H1 (cell line): ENCODE measurements at regions not wholly inside any gene's neighbourhood (a gene's known extent, or its start where the extent isn't known, plus 50 kb on each side); places are given as distances from the start of the nearest gene placed in this dataset.

Experiments
- CTCF ChIA-PET: fragments of 300-600 bp; sonication (Branson Sonifier 250); formaldehyde crosslinking; loops from one replicate; lab custom pipeline; 2021; ENCODE audit not compliant: partially characterized antibody; lab: Charles Lee
- POLR2A ChIA-PET: fragments of 300-600 bp; sonication (Branson Sonifier 250); formaldehyde crosslinking; loops from one replicate; lab custom pipeline; 2021; ENCODE audit warnings: inconsistent platforms; ENCODE audit not compliant: partially characterized antibody; lab: Charles Lee
- DNase-seq, 2 experiments: peaks; one replicate each; pipeline versions ENCODE4 v3.0.0 to v3.0.0-alpha.2; 2010 to 2022; ENCODE audit warnings: low spot score in 2 of 2, low read depth in 1 of 2, mixed read lengths in 1 of 2
- FAIRE-seq: peaks from 2 replicates; lab custom pipeline; 2011; peaks lifted over from hg19 to GRCh38; lab: Jason Lieb, UNC
- H2AFZ ChIP-seq: 2 replicates; pipeline ENCODE4 v1.8.1; 2012; ENCODE audit warnings: low read length, inconsistent platforms
- H2AK5ac ChIP-seq: 2 replicates; pipeline ENCODE4 v1.6.1; 2013; ENCODE audit warnings: low read depth, low read length
- H2BK120ac ChIP-seq: replicated peaks from 2 replicates; pipeline ENCODE3; 2013; ENCODE audit warnings: low read depth, low read length, inconsistent platforms
- H2BK12ac ChIP-seq: 2 replicates; pipeline ENCODE4 v1.6.1; 2013; ENCODE audit warnings: low read depth, low read length
- H2BK15ac ChIP-seq: 2 replicates; pipeline ENCODE4 v1.6.1; 2013; ENCODE audit warnings: low read length
- H2BK20ac ChIP-seq: 2 replicates; pipeline ENCODE4 v1.6.1; 2013; ENCODE audit warnings: low read length
- H2BK5ac ChIP-seq: 2 replicates; pipeline ENCODE4 v1.6.1; 2013; ENCODE audit warnings: low read depth, low read length
- H3K14ac ChIP-seq: 2 replicates; pipeline ENCODE4 v1.6.1; 2013; ENCODE audit warnings: inconsistent platforms; ENCODE audit not compliant: insufficient read length
- H3K18ac ChIP-seq: 2 replicates; pipeline ENCODE4 v1.6.1; 2013; ENCODE audit warnings: low read length; ENCODE audit errors: extremely low read depth
- H3K23ac ChIP-seq: 2 replicates; pipeline ENCODE4 v1.6.1; 2013; ENCODE audit warnings: inconsistent platforms; ENCODE audit not compliant: insufficient read length
- H3K23me2 ChIP-seq: 2 replicates; pipeline ENCODE4 v1.6.1; 2013; ENCODE audit warnings: low read depth, low read length
- H3K27ac ChIP-seq: 2 replicates; pipeline ENCODE4 v1.6.1; 2011; ENCODE audit warnings: low read depth, low read length, inconsistent platforms
- H3K27me3 ChIP-seq, 4 experiments: replicated peaks in 1 of 4; 1 replicate in 1 of 4; 2 replicates in 3 of 4; pipeline versions ENCODE4 v1.6.1 to v1.8.1; 2011 to 2013; ENCODE audit warnings: low read length in 3 of 4, mild to moderate bottlenecking in 3 of 4, inconsistent platforms in 2 of 4, mixed read lengths in 2 of 4, moderate library complexity in 1 of 4; ENCODE audit not compliant: control insufficient read depth in 3 of 4, insufficient read depth in 3 of 4; ENCODE audit errors: extremely low read depth in 1 of 4
- H3K36me3 ChIP-seq, 4 experiments: 2 replicates each; pipeline versions ENCODE4 v1.6.1 to v1.8.1; 2011 to 2013; ENCODE audit warnings: mild to moderate bottlenecking in 4 of 4, low read length in 3 of 4, moderate library complexity in 2 of 4, control low read depth in 1 of 4, inconsistent platforms in 1 of 4; ENCODE audit not compliant: insufficient read depth in 4 of 4, control insufficient read depth in 2 of 4
- H3K4ac ChIP-seq: replicated peaks from 2 replicates; pipeline ENCODE3; 2013; ENCODE audit warnings: low read length, low read depth, mixed read lengths, inconsistent platforms; ENCODE audit not compliant: insufficient read length
- H3K4me1 ChIP-seq, 4 experiments: replicated peaks in 1 of 4; 1 replicate in 1 of 4; 2 replicates in 3 of 4; pipeline versions ENCODE4 v1.6.1 to v1.8.1; 2011 to 2013; ENCODE audit warnings: low read length in 3 of 4, inconsistent platforms in 2 of 4, mixed read lengths in 1 of 4; ENCODE audit not compliant: insufficient read depth in 4 of 4, control insufficient read depth in 3 of 4
- H3K4me2 ChIP-seq, 2 experiments: 2 replicates each; pipeline versions ENCODE4 v1.6.1 to v1.8.1; 2011 to 2013; ENCODE audit warnings: low read depth in 2 of 2, low read length in 2 of 2, control low read depth in 1 of 2, inconsistent platforms in 1 of 2, mild to moderate bottlenecking in 1 of 2; ENCODE audit not compliant: insufficient read depth in 1 of 2
- H3K4me3 ChIP-seq, 4 experiments: fragments of 200-600, 300-600 bp in 1 of 4; sonication (generic), shearing (Covaris generic), sonication (Bioruptor Twin) in 1 of 4; 2 replicates each; pipeline versions ENCODE4 v1.5.1 to v1.8.1; 2011 to 2016; ENCODE audit warnings: low read length in 4 of 4, low read depth in 3 of 4, control low read depth in 2 of 4, inconsistent platforms in 2 of 4, mild to moderate bottlenecking in 2 of 4, mixed read lengths in 1 of 4, moderate library complexity in 1 of 4; ENCODE audit not compliant: insufficient read depth in 2 of 4; ENCODE audit errors: extremely low read depth in 1 of 4
- H3K56ac ChIP-seq: replicated peaks from 2 replicates; pipeline ENCODE3; 2013; ENCODE audit warnings: low read depth, mild to moderate bottlenecking, mixed read lengths, low read length, inconsistent platforms; ENCODE audit not compliant: insufficient read length
- H3K79me1 ChIP-seq: 2 replicates; pipeline ENCODE4 v1.6.1; 2013; ENCODE audit warnings: low read depth, low read length, control low read depth
- H3K79me2 ChIP-seq, 2 experiments: 2 replicates each; pipeline versions ENCODE4 v1.6.1 to v1.8.1; 2012 to 2013; ENCODE audit warnings: low read length in 2 of 2, mild to moderate bottlenecking in 2 of 2, inconsistent platforms in 1 of 2; ENCODE audit not compliant: insufficient read depth in 2 of 2, control insufficient read depth in 1 of 2
- H3K9ac ChIP-seq, 4 experiments: replicated peaks in 1 of 4; 1 replicate in 1 of 4; 2 replicates in 3 of 4; pipeline versions ENCODE4 v1.6.1 to v1.8.1; 2011 to 2013; ENCODE audit warnings: low read depth in 3 of 4, low read length in 3 of 4, control low read depth in 2 of 4, mild to moderate bottlenecking in 2 of 4, moderate library complexity in 2 of 4, inconsistent platforms in 1 of 4; ENCODE audit errors: extremely low read depth in 1 of 4
- H3K9me3 ChIP-seq, 2 experiments: 2 replicates each; pipeline versions ENCODE4 v1.6.1 to v1.8.1; 2012 to 2013; ENCODE audit warnings: mild to moderate bottlenecking in 2 of 2, moderate library complexity in 2 of 2, control low read depth in 1 of 2, inconsistent platforms in 1 of 2, low read depth in 1 of 2, low read length in 1 of 2, mixed read lengths in 1 of 2; ENCODE audit not compliant: insufficient read depth in 2 of 2
- H4K20me1 ChIP-seq, 2 experiments: replicated peaks in 1 of 2; 2 replicates each; pipeline versions ENCODE3 to v1.8.1; 2011 to 2013; ENCODE audit warnings: inconsistent platforms in 2 of 2, low read length in 2 of 2, mild to moderate bottlenecking in 1 of 2; ENCODE audit not compliant: insufficient read depth in 2 of 2, control insufficient read depth in 1 of 2
- H4K5ac ChIP-seq: 2 replicates; pipeline ENCODE4 v1.6.1; 2013; ENCODE audit warnings: low read length, low read depth, mixed read lengths, inconsistent platforms; ENCODE audit not compliant: insufficient read length
- H4K8ac ChIP-seq: 2 replicates; pipeline ENCODE4 v1.8.0; 2013; ENCODE audit warnings: mild to moderate bottlenecking, moderate library complexity, low read length, inconsistent platforms; ENCODE audit not compliant: insufficient read depth; ENCODE audit errors: extremely low read depth
- H4K91ac ChIP-seq: replicated peaks from 2 replicates; pipeline ENCODE3; 2013; ENCODE audit warnings: low read length, mixed read lengths, inconsistent platforms; ENCODE audit not compliant: insufficient read length
- CBX8 ChIP-seq: fragments of 300-800, 300-1000 bp; sonication (generic); IDR thresholded peaks from 2 replicates; pipeline ENCODE4 v1.7.1; 2016; ENCODE audit warnings: low read depth, low read length, borderline replicate concordance
- CEBPB ChIP-seq: IDR thresholded peaks from 2 replicates; pipeline ENCODE4 v1.6.1; 2012; ENCODE audit warnings: low read depth, low read length
- NRF1 ChIP-seq: IDR thresholded peaks from 2 replicates; pipeline ENCODE4 v1.6.1; 2011; ENCODE audit warnings: mild to moderate bottlenecking, low read depth, low read length, improper control_type of control experiment
- SAP30 ChIP-seq: fragments of 300-600 bp; sonication (generic); IDR thresholded peaks from 2 replicates; pipeline ENCODE4 v1.7.1; 2012; ENCODE audit warnings: low read length, moderate library complexity, mild to moderate bottlenecking, inconsistent platforms; ENCODE audit not compliant: insufficient read depth, insufficient replicate concordance
- TAF7 ChIP-seq: optimal IDR thresholded peaks from 2 replicates; pipeline ENCODE3; 2011; ENCODE audit warnings: low read depth, mild to moderate bottlenecking, inconsistent platforms, low read length, moderate library complexity, borderline replicate concordance
- WGBS, 2 experiments: shearing (Covaris generic) in 1 of 2; methylation state at CpG; one replicate each; pipeline versions ENCODE4 v1.1.6 to v1.1.7; 2013 to 2015; ENCODE audit warnings: low lambda C conversion rate in 2 of 2, mixed read lengths in 2 of 2, inconsistent platforms in 1 of 2, low coverage in 1 of 2, missing lambda C conversion rate in 1 of 2; ENCODE audit not compliant: insufficient replicate concordance in 2 of 2, insufficient coverage in 1 of 2, insufficient read length in 1 of 2; ENCODE audit errors: extremely low coverage in 1 of 2, missing lambda C conversion rate in 1 of 2; 5-methylcytosine and 5-hydroxymethylcytosine counted together

- Histone ChIP-seq H3K9ac (no peak overlapping the region), H2BK20ac (no peak overlapping the region), H2BK5ac (no peak overlapping the region), H3K27me3 (no peaks in the 10 kb centered on the region), H3K14ac (no peak overlapping the region), H3K18ac (no peak overlapping the region), H3K9me3 (no peaks in the 10 kb centered on the region), H3K79me1 (no peaks in the 10 kb centered on the region), H3K36me3 (no peaks in the 10 kb centered on the region), H3K4me2 (no peak overlapping the region), H3K23me2 (no peaks in the 10 kb centered on the region), H2BK12ac (no peak overlapping the region), H3K4ac (no peak overlapping the region), H3K27ac (no peak overlapping the region), H4K8ac (no peak overlapping the region), H2BK15ac (no peak overlapping the region), H3K79me2 (no peaks in the 10 kb centered on the region), H3K4me1 (no peaks in the 10 kb centered on the region), H2AK5ac (no peak overlapping the region), H4K5ac (no peak overlapping the region), H3K56ac (no peak overlapping the region), H2AFZ (no peak overlapping the region), H3K23ac (no peak overlapping the region), H3K4me3 (no peak overlapping the region), H4K91ac (no peak overlapping the region), H4K20me1 (no peaks in the 10 kb centered on the region), H2BK120ac (no peak overlapping the region)
- 92% methylated on average over 2 of the region's 2 CpGs; no CpG with 5 or more reads in 1 of the 2 experiments for WGBS, 2 experiments
- CTCF ChIA-PET: interaction anchor here (1.2 kb wide), 1 partner anchor 161 kb away, joined by 3 read pairs; no protein-coding TSS in a partner anchor
- POLR2A ChIA-PET: no interaction called here
- FAIRE-seq: no peak
- TF ChIP-seq SAP30: no peak
- no peak for TF ChIP-seq TAF7
- peak; percentile 71; the same call in 1 of the 2 replicates for TF ChIP-seq CEBPB
- TF ChIP-seq CBX8: no peak
- no peak for TF ChIP-seq NRF1
- no peak for DNase-seq
Observed at GRCh38 chr1:181263444-181263843, 174.9 kb downstream of the IER5 start.
